UCSD-AML1 (cell line): ENCODE measurements at regions not wholly inside any gene's neighbourhood (a gene's known extent, or its start where the extent isn't known, plus 50 kb on each side); places are given as distances from the start of the nearest gene placed in this dataset.

ENCODE experiments used
- DNase-seq: peaks from one replicate; lab custom pipeline; 2025; ENCODE audit not compliant: unreplicated experiment; lab: John Stamatoyannopoulos, UW

GRCh38 chr2:66691031-66691965, 256.4 kb downstream of the MEIS1 start:
- DNase-seq: no peak

GRCh38 chr2:66692521-66693054, 257.7 kb downstream of the MEIS1 start:
- no peak for DNase-seq

GRCh38 chr2:66693076-66693965, 258.4 kb downstream of the MEIS1 start:
- DNase-seq: no peak

- DNase-seq: no peak
Measured at GRCh38 chr2:66694087-66694860, 259.3 kb downstream of the MEIS1 start.

GRCh38 chr2:66695226-66695735, 260.4 kb downstream of the MEIS1 start:
- DNase-seq: no peak

- no peak for DNase-seq
Measured at GRCh38 chr2:66696374-66696773, 261.4 kb downstream of the MEIS1 start.

GRCh38 chr2:66696886-66697285, 262.0 kb downstream of the MEIS1 start:
- no peak for DNase-seq

GRCh38 chr2:66697366-66697765, 262.4 kb downstream of the MEIS1 start:
- no peak for DNase-seq

GRCh38 chr2:66698091-66698490, 263.2 kb downstream of the MEIS1 start:
- no peak for DNase-seq

GRCh38 chr2:66698576-66699239, 263.8 kb downstream of the MEIS1 start:
- DNase-seq: no peak

GRCh38 chr2:66699416-66699792, 264.5 kb downstream of the MEIS1 start:
- DNase-seq: no peak

GRCh38 chr2:66699793-66700676, 265.1 kb downstream of the MEIS1 start:
- DNase-seq: no peak

- DNase-seq: no peak
Measured at GRCh38 chr2:66700677-66701066, 265.7 kb downstream of the MEIS1 start.

- DNase-seq: no peak
Measured at GRCh38 chr2:66701251-66701650, 266.3 kb downstream of the MEIS1 start.

GRCh38 chr2:66701656-66702055, 266.7 kb downstream of the MEIS1 start:
- no peak for DNase-seq

GRCh38 chr2:66702301-66702700, 267.4 kb downstream of the MEIS1 start:
- DNase-seq: no peak

- DNase-seq: no peak
Measured at GRCh38 chr2:66704786-66705185, 269.9 kb downstream of the MEIS1 start.

GRCh38 chr2:66714610-66715009, 279.7 kb downstream of the MEIS1 start:
- DNase-seq: no peak

GRCh38 chr2:66717218-66717905, 282.4 kb downstream of the MEIS1 start:
- DNase-seq: no peak
